ENCODE measurements at regions not wholly inside any gene's neighbourhood (a gene's known extent, or its start where the extent isn't known, plus 50 kb on each side); places are given as distances from the start of the nearest gene placed in this dataset.

GRCh38 chr16:51898872-51899271 is 648.1 kb downstream of the TOX3 start:
- TF ChIP-seq, protein P1, sequence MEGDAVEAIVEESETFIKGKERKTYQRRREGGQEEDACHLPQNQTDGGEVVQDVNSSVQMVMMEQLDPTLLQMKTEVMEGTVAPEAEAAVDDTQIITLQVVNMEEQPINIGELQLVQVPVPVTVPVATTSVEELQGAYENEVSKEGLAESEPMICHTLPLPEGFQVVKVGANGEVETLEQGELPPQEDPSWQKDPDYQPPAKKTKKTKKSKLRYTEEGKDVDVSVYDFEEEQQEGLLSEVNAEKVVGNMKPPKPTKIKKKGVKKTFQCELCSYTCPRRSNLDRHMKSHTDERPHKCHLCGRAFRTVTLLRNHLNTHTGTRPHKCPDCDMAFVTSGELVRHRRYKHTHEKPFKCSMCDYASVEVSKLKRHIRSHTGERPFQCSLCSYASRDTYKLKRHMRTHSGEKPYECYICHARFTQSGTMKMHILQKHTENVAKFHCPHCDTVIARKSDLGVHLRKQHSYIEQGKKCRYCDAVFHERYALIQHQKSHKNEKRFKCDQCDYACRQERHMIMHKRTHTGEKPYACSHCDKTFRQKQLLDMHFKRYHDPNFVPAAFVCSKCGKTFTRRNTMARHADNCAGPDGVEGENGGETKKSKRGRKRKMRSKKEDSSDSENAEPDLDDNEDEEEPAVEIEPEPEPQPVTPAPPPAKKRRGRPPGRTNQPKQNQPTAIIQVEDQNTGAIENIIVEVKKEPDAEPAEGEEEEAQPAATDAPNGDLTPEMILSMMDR (IDR thresholded peaks at IDR 0.05): no peak
- TF ChIP-seq EP300 (IDR thresholded peaks at IDR 0.05; ENCODE audit: low read depth) (no peak), POLR2A (IDR thresholded peaks at IDR 0.05) (no peak)

All from transverse colon (tissue), 3 donors.